Uterus (tissue), 3 donors: ENCODE measurements at regions not wholly inside any gene's neighbourhood (a gene's known extent, or its start where the extent isn't known, plus 50 kb on each side); places are given as distances from the start of the nearest gene placed in this dataset.
A peak's percentile ranks its signal among the peaks of the same experiment; 100 is the strongest.

Source experiments
- DNase-seq, 2 donors: peaks; one replicate each; pipeline ENCODE4 v3.0.0-alpha.2; 2019 to 2020
- H3K27ac ChIP-seq, 2 donors: fragments of 200-600 bp; sonication (generic); 1 replicate in 1 of 2; 2 replicates in 1 of 2; pipeline ENCODE4 v1.5.1; 2016 to 2018
- H3K27me3 ChIP-seq, 2 donors: fragments of 200-600 bp; sonication (generic); one replicate each; pipeline ENCODE4 v1.5.1; 2018 to 2019; ENCODE audit warnings: control low read depth in 1 of 2
- H3K36me3 ChIP-seq, 2 donors: fragments of 200-600 bp; sonication (generic); one replicate each; pipeline ENCODE4 v1.5.1; 2019; ENCODE audit warnings: control low read depth in 1 of 2
- H3K4me1 ChIP-seq, 2 donors: fragments of 200-600 bp; sonication (generic); one replicate each; pipeline ENCODE4 v1.5.1; 2018 to 2019; ENCODE audit warnings: control low read depth in 1 of 2
- H3K4me3 ChIP-seq, 2 donors: fragments of 200-600 bp; sonication (generic); 1 replicate in 1 of 2; 2 replicates in 1 of 2; pipeline ENCODE4 v1.5.1; 2018 to 2019; ENCODE audit warnings: mild to moderate bottlenecking in 1 of 2
- H3K9me3 ChIP-seq, 2 donors: fragments of 200-600 bp; sonication (generic); one replicate each; pipeline ENCODE4 v1.5.1; 2019; ENCODE audit warnings: control low read depth in 1 of 2
- CTCF ChIP-seq, 4 experiments: fragments of 200-600 bp in 2 of 4; fragments of 450-650 bp in 2 of 4; sonication (generic) in 2 of 4; IDR thresholded peaks; one replicate each; pipeline ENCODE4 v1.5.1; 2016 to 2019; ENCODE audit warnings: antibody characterized with exemption in 4 of 4, mild to moderate bottlenecking in 2 of 4, moderate library complexity in 1 of 4
- POLR2A ChIP-seq, 2 donors: fragments of 450-650 bp; IDR thresholded peaks; one replicate each; pipeline ENCODE4 v1.6.1; 2016; ENCODE audit warnings: antibody characterized with exemption in 2 of 2, mild to moderate bottlenecking in 1 of 2, moderate library complexity in 1 of 2
- intact Hi-C: fragments of 100-400 bp; cut with DNase I; formaldehyde crosslinking; loops from one replicate; pipeline ENCODE4 v1.15.1; 2023; ENCODE audit warnings: low total_unique reads
- donor health status: DM: yes; HTN: yes; CAD: no.

GRCh38 chr6:11412011-11412424 lies 125.5 kb upstream of the TMEM170B start:
- Histone ChIP-seq H3K9me3 (no peaks in the 10 kb centered on the region), H3K36me3 (no peaks in the 10 kb centered on the region), H3K4me3 (no peak overlapping the region), H3K27me3 (no peaks in the 10 kb centered on the region), H3K27ac (peak overlapping the region; percentile 79), H3K4me1 (no peaks in the 10 kb centered on the region)
- no peak for DNase-seq
- intact Hi-C loops, result no loop called here
- TF ChIP-seq POLR2A (IDR thresholded peaks at IDR 0.05), result no peak

- no peaks in the 10 kb centered on the region for H3K4me1 ChIP-seq
- no peak overlapping the region for H3K4me3 ChIP-seq
These were observed 126.0 kb upstream of the TMEM170B start for GRCh38 chr6:11411593-11411992.

GRCh38 chr6:11410539-11411307 lies 126.8 kb upstream of the TMEM170B start:
- intact Hi-C loops, result no loop called here
- peak overlapping the region; percentile 79 for H3K27ac ChIP-seq
- no peaks in the 10 kb centered on the region for H3K27me3 ChIP-seq
- no peaks in the 10 kb centered on the region for H3K36me3 ChIP-seq
- H3K4me1 ChIP-seq, result no peaks in the 10 kb centered on the region
- no peak overlapping the region for H3K4me3 ChIP-seq
- DNase-seq, result no peak
- TF ChIP-seq CTCF (IDR thresholded peaks at IDR 0.05) (no peak), POLR2A (IDR thresholded peaks at IDR 0.05) (no peak)
- no peaks in the 10 kb centered on the region for H3K9me3 ChIP-seq

More at GRCh38 chr6:11411593-11411992, 126.0 kb upstream of the TMEM170B start:
- Histone ChIP-seq H3K27ac (peak overlapping the region; percentile 79), H3K27me3 (no peaks in the 10 kb centered on the region), H3K36me3 (no peaks in the 10 kb centered on the region), H3K9me3 (no peaks in the 10 kb centered on the region)
- TF ChIP-seq POLR2A (IDR thresholded peaks at IDR 0.05) (no peak), CTCF (IDR thresholded peaks at IDR 0.05) (no peak)
- DNase-seq, result no peak
- intact Hi-C loops, result no loop called here

- H3K27ac ChIP-seq, result peak overlapping the region in 1 of 2 donors; percentile 34
- H3K4me3 ChIP-seq, result no peak overlapping the region
- intact Hi-C loops, result no loop called here
- H3K4me1 ChIP-seq, result no peaks in the 10 kb centered on the region
- DNase-seq, result no peak
- TF ChIP-seq CTCF (IDR thresholded peaks at IDR 0.05) (no peak), POLR2A (IDR thresholded peaks at IDR 0.05) (no peak)
- H3K36me3 ChIP-seq, result no peaks in the 10 kb centered on the region
- H3K9me3 ChIP-seq, result no peaks in the 10 kb centered on the region
- H3K27me3 ChIP-seq, result no peaks in the 10 kb centered on the region
These were observed 128.2 kb upstream of the TMEM170B start for GRCh38 chr6:11409371-11409770.

GRCh38 chr6:11407414-11407813 lies 130.1 kb upstream of the TMEM170B start:
- Histone ChIP-seq H3K36me3 (no peaks in the 10 kb centered on the region), H3K27me3 (no peaks in the 10 kb centered on the region), H3K4me1 (no peaks in the 10 kb centered on the region), H3K4me3 (no peak overlapping the region), H3K9me3 (no peaks in the 10 kb centered on the region), H3K27ac (no peak overlapping the region)
- DNase-seq, result no peak
- TF ChIP-seq POLR2A (IDR thresholded peaks at IDR 0.05) (no peak), CTCF (IDR thresholded peaks at IDR 0.05) (no peak)
- intact Hi-C loops, result no loop called here
